Omental fat pad (tissue), 3 donors: ENCODE measurements at regions not wholly inside any gene's neighbourhood (a gene's known extent, or its start where the extent isn't known, plus 50 kb on each side); places are given as distances from the start of the nearest gene placed in this dataset.

ENCODE experiments used
- ATAC-seq: fragments of 150-250 bp; one replicate; pipeline ENCODE4 v1.9.1; 2016; ENCODE audit warnings: mild to moderate bottlenecking, moderate library complexity; ENCODE audit not compliant: low FRiP score
- DNase-seq: peaks from one replicate; pipeline ENCODE4 v3.0.0-alpha.2; 2019; ENCODE audit warnings: low spot score
- TF ChIP-seq, protein P1 (sequence below), 3 donors: fragments of 450-650 bp; IDR thresholded peaks; one replicate each; pipeline ENCODE4 v1.5.1; 2016 to 2017; ENCODE audit warnings: antibody characterized with exemption in 3 of 3, mild to moderate bottlenecking in 3 of 3, moderate library complexity in 2 of 3

GRCh38 chr1:4565801-4566449, 88.5 kb upstream of the AJAP1 start:
- no peak for ATAC-seq
- TF ChIP-seq, protein P1, sequence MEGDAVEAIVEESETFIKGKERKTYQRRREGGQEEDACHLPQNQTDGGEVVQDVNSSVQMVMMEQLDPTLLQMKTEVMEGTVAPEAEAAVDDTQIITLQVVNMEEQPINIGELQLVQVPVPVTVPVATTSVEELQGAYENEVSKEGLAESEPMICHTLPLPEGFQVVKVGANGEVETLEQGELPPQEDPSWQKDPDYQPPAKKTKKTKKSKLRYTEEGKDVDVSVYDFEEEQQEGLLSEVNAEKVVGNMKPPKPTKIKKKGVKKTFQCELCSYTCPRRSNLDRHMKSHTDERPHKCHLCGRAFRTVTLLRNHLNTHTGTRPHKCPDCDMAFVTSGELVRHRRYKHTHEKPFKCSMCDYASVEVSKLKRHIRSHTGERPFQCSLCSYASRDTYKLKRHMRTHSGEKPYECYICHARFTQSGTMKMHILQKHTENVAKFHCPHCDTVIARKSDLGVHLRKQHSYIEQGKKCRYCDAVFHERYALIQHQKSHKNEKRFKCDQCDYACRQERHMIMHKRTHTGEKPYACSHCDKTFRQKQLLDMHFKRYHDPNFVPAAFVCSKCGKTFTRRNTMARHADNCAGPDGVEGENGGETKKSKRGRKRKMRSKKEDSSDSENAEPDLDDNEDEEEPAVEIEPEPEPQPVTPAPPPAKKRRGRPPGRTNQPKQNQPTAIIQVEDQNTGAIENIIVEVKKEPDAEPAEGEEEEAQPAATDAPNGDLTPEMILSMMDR (IDR thresholded peaks at IDR 0.05), result no peak

DNA sequence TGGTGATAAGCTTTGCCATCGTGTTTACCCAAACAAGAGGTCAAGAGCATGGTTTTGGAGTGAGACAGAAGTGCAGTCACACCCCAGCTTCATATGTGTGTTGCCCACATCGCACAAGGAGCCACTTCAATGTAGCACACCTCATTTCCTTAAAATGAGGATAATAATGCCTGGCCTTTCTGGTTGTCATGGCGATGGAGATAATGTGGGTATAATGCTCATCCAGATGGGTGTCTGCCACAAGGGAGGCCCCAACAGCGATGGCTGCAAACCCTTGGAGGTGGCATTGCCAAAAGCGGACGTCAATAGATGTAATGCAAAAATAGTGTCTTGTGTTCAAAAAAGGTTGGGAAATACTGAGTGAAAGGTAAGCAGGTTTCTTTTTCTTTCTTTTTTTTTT, 83.1 kb upstream of the AJAP1 start:
- ATAC-seq (no peak), DNase-seq (no peak)
- TF ChIP-seq, protein P1 (IDR thresholded peaks at IDR 0.05), result no peak

More at GRCh38 chr1:4565801-4566449, 88.5 kb upstream of the AJAP1 start:
- DNase-seq, result no peak

DNA sequence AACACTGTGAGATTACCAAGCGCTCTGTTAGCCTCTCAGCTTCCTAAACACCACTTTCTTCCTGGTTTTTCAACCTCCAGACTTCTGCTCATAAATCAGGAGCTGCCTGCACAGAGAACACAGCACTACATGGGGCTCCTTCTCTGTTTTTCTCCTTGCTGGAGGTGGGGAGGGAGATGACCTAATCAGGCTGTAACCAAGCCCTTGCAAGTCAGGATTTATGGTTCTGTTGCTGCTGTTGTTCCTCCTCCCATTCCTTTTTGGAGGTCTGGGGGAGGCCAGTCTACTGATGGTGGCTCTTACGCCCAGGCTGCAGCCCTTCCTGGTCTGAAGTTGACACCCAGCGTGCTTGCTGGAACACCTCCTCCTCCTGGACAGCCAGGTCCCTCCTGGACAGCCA, 80.9 kb upstream of the AJAP1 start:
- ATAC-seq (no peak), DNase-seq (no peak)
- TF ChIP-seq, protein P1 (IDR thresholded peaks at IDR 0.05), result no peak

DNA sequence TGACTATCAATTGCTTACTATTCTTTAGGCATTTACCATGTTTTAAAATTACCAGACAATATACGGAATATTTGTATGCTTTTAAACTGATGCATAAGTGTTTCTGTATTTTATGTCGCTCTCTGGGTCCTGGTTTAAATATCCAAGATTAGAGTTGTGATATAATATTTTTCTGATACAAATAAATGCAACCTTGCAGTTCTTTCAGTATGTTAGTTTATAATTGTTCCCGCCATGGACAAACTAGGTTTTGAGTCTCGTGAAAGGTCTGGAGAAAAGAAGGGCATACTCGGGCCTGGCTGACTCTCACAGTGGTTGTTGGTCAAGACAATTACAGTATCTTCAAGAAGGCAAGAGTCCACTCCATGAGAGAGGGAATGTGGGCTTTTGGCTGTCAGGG, 72.6 kb upstream of the AJAP1 start:
- DNase-seq (no peak), ATAC-seq (no peak)
- TF ChIP-seq, protein P1 (IDR thresholded peaks at IDR 0.05), result no peak

DNA sequence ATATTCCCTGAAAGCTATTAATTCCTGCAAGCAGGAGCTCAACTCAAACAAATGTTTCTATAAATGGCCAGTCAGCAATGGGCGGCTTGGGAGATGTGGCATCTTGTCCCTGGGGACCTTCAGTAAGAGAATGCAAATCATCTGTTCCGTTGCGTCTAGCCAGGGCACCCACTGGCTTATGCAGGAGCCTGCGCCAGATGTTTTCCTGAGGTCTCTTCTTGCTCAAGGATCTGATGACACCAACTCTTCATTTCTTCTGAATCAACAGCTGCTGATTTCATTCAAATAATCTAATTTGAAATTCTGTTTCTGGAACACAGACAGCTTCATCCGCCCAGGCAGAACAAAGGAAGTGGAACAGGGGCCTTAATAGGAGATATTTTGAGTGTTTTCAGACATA, 70.0 kb upstream of the AJAP1 start:
- TF ChIP-seq, protein P1 (IDR thresholded peaks at IDR 0.05), result no peak
- ATAC-seq (no peak), DNase-seq (no peak)

GRCh38 chr1:4585216-4585615, 69.2 kb upstream of the AJAP1 start:
- no peak for DNase-seq
- TF ChIP-seq, protein P1 (IDR thresholded peaks at IDR 0.05), result no peak
- no peak for ATAC-seq

GRCh38 chr1:4585705-4586104, 68.7 kb upstream of the AJAP1 start:
- ATAC-seq (no peak), DNase-seq (no peak)

More at GRCh38 chr1:4585705-4586104, 68.7 kb upstream of the AJAP1 start:
- TF ChIP-seq, protein P1 (IDR thresholded peaks at IDR 0.05), result no peak
